ENCODE measurements at regions not wholly inside any gene's neighbourhood (a gene's known extent, or its start where the extent isn't known, plus 50 kb on each side); places are given as distances from the start of the nearest gene placed in this dataset.

GRCh38 chr5:133882389-133882695, 86.1 kb downstream of the C5orf15 start:
- H3K4me2 ChIP-seq (ENCODE audit: low read depth, low read length, poor library complexity, severe bottlenecking): no peak overlapping the region
- no peak overlapping the region for H3K4me3 ChIP-seq (ENCODE audit: low read length, poor library complexity, severe bottlenecking)
- no peak overlapping the region for H3K9ac ChIP-seq (ENCODE audit: low read depth, low read length, poor library complexity, severe bottlenecking)
- H3K4me1 ChIP-seq (ENCODE audit: insufficient read depth, low read length, poor library complexity, severe bottlenecking): no peaks in the 10 kb centered on the region
- H4K20me1 ChIP-seq (ENCODE audit: insufficient read depth, low read length, poor library complexity, severe bottlenecking): no peaks in the 10 kb centered on the region
- no peaks in the 10 kb centered on the region for H3K36me3 ChIP-seq (ENCODE audit: insufficient read depth, low read length)
- H3K9me2 ChIP-seq (replicated peaks; ENCODE audit: low read depth, low read length): no peaks in the 10 kb centered on the region
- H3F3A ChIP-seq (ENCODE audit: low read depth): no peaks in the 10 kb centered on the region
- TF ChIP-seq EZH2phosphoT487 (IDR thresholded peaks at IDR 0.05; ENCODE audit: borderline replicate concordance): no peak
- TF ChIP-seq, protein P1, sequence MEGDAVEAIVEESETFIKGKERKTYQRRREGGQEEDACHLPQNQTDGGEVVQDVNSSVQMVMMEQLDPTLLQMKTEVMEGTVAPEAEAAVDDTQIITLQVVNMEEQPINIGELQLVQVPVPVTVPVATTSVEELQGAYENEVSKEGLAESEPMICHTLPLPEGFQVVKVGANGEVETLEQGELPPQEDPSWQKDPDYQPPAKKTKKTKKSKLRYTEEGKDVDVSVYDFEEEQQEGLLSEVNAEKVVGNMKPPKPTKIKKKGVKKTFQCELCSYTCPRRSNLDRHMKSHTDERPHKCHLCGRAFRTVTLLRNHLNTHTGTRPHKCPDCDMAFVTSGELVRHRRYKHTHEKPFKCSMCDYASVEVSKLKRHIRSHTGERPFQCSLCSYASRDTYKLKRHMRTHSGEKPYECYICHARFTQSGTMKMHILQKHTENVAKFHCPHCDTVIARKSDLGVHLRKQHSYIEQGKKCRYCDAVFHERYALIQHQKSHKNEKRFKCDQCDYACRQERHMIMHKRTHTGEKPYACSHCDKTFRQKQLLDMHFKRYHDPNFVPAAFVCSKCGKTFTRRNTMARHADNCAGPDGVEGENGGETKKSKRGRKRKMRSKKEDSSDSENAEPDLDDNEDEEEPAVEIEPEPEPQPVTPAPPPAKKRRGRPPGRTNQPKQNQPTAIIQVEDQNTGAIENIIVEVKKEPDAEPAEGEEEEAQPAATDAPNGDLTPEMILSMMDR (conservative IDR thresholded peaks at IDR 0.05; ENCODE audit: low read length): no peak
- no peak overlapping the region for H2AFZ ChIP-seq (ENCODE audit: low read length)
- no peaks in the 10 kb centered on the region for H3K27me3 ChIP-seq (ENCODE audit: insufficient read depth, low read length, poor library complexity, severe bottlenecking)
- no peaks in the 10 kb centered on the region for H3K79me2 ChIP-seq (ENCODE audit: insufficient read depth, low read length)
- H3K9me3 ChIP-seq (ENCODE audit: insufficient read depth, low read depth, low read length): no peaks in the 10 kb centered on the region

- no peak overlapping the region for H3K4me2 ChIP-seq (ENCODE audit: low read depth, low read length, poor library complexity, severe bottlenecking)
- H3K4me3 ChIP-seq (ENCODE audit: low read length, poor library complexity, severe bottlenecking): no peak overlapping the region
- no peaks in the 10 kb centered on the region for H3K36me3 ChIP-seq (ENCODE audit: insufficient read depth, low read length)
- H2AFZ ChIP-seq (ENCODE audit: low read length): no peak overlapping the region
- no peaks in the 10 kb centered on the region for H3K9me3 ChIP-seq (ENCODE audit: insufficient read depth, low read depth, low read length)
- no peaks in the 10 kb centered on the region for H3K4me1 ChIP-seq (ENCODE audit: insufficient read depth, low read length, poor library complexity, severe bottlenecking)
- TF ChIP-seq, protein P1 (conservative IDR thresholded peaks at IDR 0.05; ENCODE audit: low read length): no peak
- TF ChIP-seq EZH2phosphoT487 (IDR thresholded peaks at IDR 0.05; ENCODE audit: borderline replicate concordance): no peak
- no peaks in the 10 kb centered on the region for H3K9me2 ChIP-seq (replicated peaks; ENCODE audit: low read depth, low read length)
- no peaks in the 10 kb centered on the region for H4K20me1 ChIP-seq (ENCODE audit: insufficient read depth, low read length, poor library complexity, severe bottlenecking)
- H3K27me3 ChIP-seq (ENCODE audit: insufficient read depth, low read length, poor library complexity, severe bottlenecking): no peaks in the 10 kb centered on the region
- H3K79me2 ChIP-seq (ENCODE audit: insufficient read depth, low read length): no peaks in the 10 kb centered on the region
- H3F3A ChIP-seq (ENCODE audit: low read depth): no peaks in the 10 kb centered on the region
- H3K9ac ChIP-seq (ENCODE audit: low read depth, low read length, poor library complexity, severe bottlenecking): no peak overlapping the region
These were observed 86.6 kb downstream of the C5orf15 start for GRCh38 chr5:133881576-133882388.

- TF ChIP-seq, protein P1 (conservative IDR thresholded peaks at IDR 0.05; ENCODE audit: low read length): no peak
- no peak for TF ChIP-seq EZH2phosphoT487 (IDR thresholded peaks at IDR 0.05; ENCODE audit: borderline replicate concordance)
- Histone ChIP-seq H4K20me1 (ENCODE audit: insufficient read depth, low read length, poor library complexity, severe bottlenecking) (no peaks in the 10 kb centered on the region), H3K36me3 (ENCODE audit: insufficient read depth, low read length) (no peaks in the 10 kb centered on the region), H3K9me2 (replicated peaks; ENCODE audit: low read depth, low read length) (no peaks in the 10 kb centered on the region), H3K9me3 (ENCODE audit: insufficient read depth, low read depth, low read length) (no peaks in the 10 kb centered on the region), H3K79me2 (ENCODE audit: insufficient read depth, low read length) (no peaks in the 10 kb centered on the region), H3K4me3 (ENCODE audit: low read length, poor library complexity, severe bottlenecking) (no peak overlapping the region), H3K4me2 (ENCODE audit: low read depth, low read length, poor library complexity, severe bottlenecking) (no peak overlapping the region), H3K9ac (ENCODE audit: low read depth, low read length, poor library complexity, severe bottlenecking) (no peak overlapping the region), H3K27me3 (ENCODE audit: insufficient read depth, low read length, poor library complexity, severe bottlenecking) (no peaks in the 10 kb centered on the region), H3F3A (ENCODE audit: low read depth) (no peaks in the 10 kb centered on the region), H2AFZ (ENCODE audit: low read length) (no peak overlapping the region), H3K4me1 (ENCODE audit: insufficient read depth, low read length, poor library complexity, severe bottlenecking) (no peaks in the 10 kb centered on the region)
These were observed 90.2 kb downstream of the C5orf15 start for GRCh38 chr5:133878236-133878555.
